SK-N-SH (cell line): ENCODE measurements at regions not wholly inside any gene's neighbourhood (a gene's known extent, or its start where the extent isn't known, plus 50 kb on each side); places are given as distances from the start of the nearest gene placed in this dataset.

Experiments
- CTCF ChIA-PET: fragments of 300-600, 350-600 bp; formaldehyde crosslinking; extraction: SDS; loops from one replicate; lab custom pipeline; 2021; lab: Yijun Ruan, JAX
- POLR2A ChIA-PET: fragments of 350-600 bp; sonication (Branson Sonifier 250); formaldehyde crosslinking; extraction: SDS; loops from one replicate; lab custom pipeline; 2020; ENCODE audit warnings: antibody characterized with exemption, inconsistent platforms; lab: Yijun Ruan, JAX
- DNase-seq: peaks from one replicate; pipeline ENCODE4 v3.0.0; 2012
- H2AFZ ChIP-seq: fragments of 200-600 bp; sonication (generic); 2 replicates; pipeline ENCODE4 v1.8.1; 2016; ENCODE audit warnings: antibody characterized with exemption, mild to moderate bottlenecking, low read depth
- H3F3A ChIP-seq: fragments of 200-600 bp; sonication (generic); replicated peaks from 2 replicates; pipeline ENCODE3; 2016; ENCODE audit warnings: antibody characterized with exemption, mild to moderate bottlenecking; ENCODE audit not compliant: insufficient read depth
- H3K27ac ChIP-seq, 2 experiments: fragments of 200-500 bp in 1 of 2; fragments of 200-600 bp in 1 of 2; sonication (Bioruptor generic) in 1 of 2; sonication (generic), shearing (Covaris generic) in 1 of 2; 2 replicates each; pipeline versions ENCODE4 v1.5.1 to v1.6.1; 2014 to 2016; ENCODE audit warnings: low read depth in 2 of 2, inconsistent platforms in 1 of 2, low read length in 1 of 2, mild to moderate bottlenecking in 1 of 2, mixed read lengths in 1 of 2
- H3K27me3 ChIP-seq: fragments of 200-600 bp; sonication (generic), shearing (Covaris generic); 2 replicates; pipeline ENCODE4 v1.6.1; 2016; ENCODE audit warnings: mixed run types; ENCODE audit not compliant: insufficient read depth
- H3K36me3 ChIP-seq, 2 experiments: fragments of 200-500 bp in 1 of 2; fragments of 200-600 bp in 1 of 2; sonication (Bioruptor generic) in 1 of 2; sonication (generic) in 1 of 2; replicated peaks in 1 of 2; 2 replicates each; pipeline versions ENCODE3 to v1.5.1; 2014 to 2016; ENCODE audit warnings: low read length in 1 of 2, mild to moderate bottlenecking in 1 of 2; ENCODE audit not compliant: insufficient read depth in 2 of 2, control insufficient read depth in 1 of 2
- H3K4me1 ChIP-seq, 2 experiments: fragments of 200-500 bp in 1 of 2; fragments of 200-600 bp in 1 of 2; sonication (Bioruptor generic) in 1 of 2; sonication (generic), shearing (Covaris generic) in 1 of 2; 2 replicates each; pipeline versions ENCODE4 v1.5.1 to v1.6.1; 2014 to 2016; ENCODE audit warnings: low read depth in 1 of 2, low read length in 1 of 2, mixed run types in 1 of 2; ENCODE audit not compliant: insufficient read depth in 2 of 2, control insufficient read depth in 1 of 2
- H3K4me2 ChIP-seq: fragments of 200-600 bp; sonication (generic), shearing (Covaris generic); 2 replicates; pipeline ENCODE4 v1.6.1; 2017; ENCODE audit warnings: mixed run types
- H3K4me3 ChIP-seq, 2 experiments: fragments of 200-500 bp in 1 of 2; fragments of 200-600 bp in 1 of 2; sonication (Bioruptor generic) in 1 of 2; sonication (generic), shearing (Covaris generic) in 1 of 2; 2 replicates each; pipeline versions ENCODE4 v1.5.1 to v1.8.1; 2014 to 2016; ENCODE audit warnings: low read depth in 2 of 2, inconsistent platforms in 1 of 2, low read length in 1 of 2, mild to moderate bottlenecking in 1 of 2, mixed read lengths in 1 of 2, moderate library complexity in 1 of 2
- H3K79me2 ChIP-seq: fragments of 200-600 bp; sonication (generic); 2 replicates; pipeline ENCODE4 v1.8.1; 2017; ENCODE audit warnings: mild to moderate bottlenecking; ENCODE audit not compliant: insufficient read depth
- H3K9ac ChIP-seq: fragments of 200-600 bp; sonication (generic); 2 replicates; pipeline ENCODE4 v1.6.1; 2017; ENCODE audit warnings: mixed run types
- H3K9me2 ChIP-seq: fragments of 200-600 bp; sonication (generic); 2 replicates; pipeline ENCODE4 v1.6.1; 2017; ENCODE audit warnings: mixed run types
- H3K9me3 ChIP-seq: fragments of 200-600 bp; sonication (generic); 2 replicates; pipeline ENCODE4 v1.6.1; 2017; ENCODE audit warnings: mixed run types, mild to moderate bottlenecking, moderate library complexity
- H4K20me1 ChIP-seq: fragments of 200-600 bp; sonication (generic); 2 replicates; pipeline ENCODE4 v1.6.1; 2017; ENCODE audit warnings: mild to moderate bottlenecking, mixed run types; ENCODE audit not compliant: insufficient read depth
- CHD2 ChIP-seq: fragments of 150-350 bp; IDR thresholded peaks from 2 replicates; pipeline ENCODE4 v1.6.1; 2018; ENCODE audit warnings: low read length; ENCODE audit not compliant: partially characterized antibody
- ELF1 ChIP-seq: IDR thresholded peaks from 2 replicates; pipeline ENCODE4 v1.4.0; 2012
- EP300 ChIP-seq, 2 experiments: IDR thresholded peaks; 2 replicates each; pipeline versions ENCODE4 v1.4.0 to v1.6.1; 2012; ENCODE audit warnings: borderline replicate concordance in 1 of 2, low read depth in 1 of 2, low read length in 1 of 2
- EZH2phosphoT487 ChIP-seq: fragments of 200-600 bp; sonication (generic); IDR thresholded peaks from 2 replicates; pipeline ENCODE4 v1.6.1; 2017; ENCODE audit warnings: low read depth, mixed run types, mild to moderate bottlenecking, antibody characterized with exemption, moderate library complexity, borderline replicate concordance
- FOSL2 ChIP-seq: IDR thresholded peaks from 2 replicates; pipeline ENCODE4 v1.4.0; 2012; ENCODE audit warnings: low read depth, mild to moderate bottlenecking, moderate library complexity, borderline replicate concordance
- FOXM1 ChIP-seq: IDR thresholded peaks from 2 replicates; pipeline ENCODE4 v1.4.0; 2012; ENCODE audit warnings: low read depth, mild to moderate bottlenecking
- MEF2A ChIP-seq: IDR thresholded peaks from 2 replicates; pipeline ENCODE4 v1.4.0; 2012; ENCODE audit warnings: low read depth, borderline replicate concordance
- MXI1 ChIP-seq: IDR thresholded peaks from 2 replicates; pipeline ENCODE4 v1.6.1; 2012; ENCODE audit warnings: mild to moderate bottlenecking, low read depth, low read length, improper control_type of control experiment
- PBX3 ChIP-seq: IDR thresholded peaks from 2 replicates; pipeline ENCODE4; 2012
- RFX5 ChIP-seq: IDR thresholded peaks from 2 replicates; pipeline ENCODE4 v1.6.1; 2012; ENCODE audit warnings: mild to moderate bottlenecking, improper control_type of control experiment, low read length
- RXRA ChIP-seq: IDR thresholded peaks from 2 replicates; pipeline ENCODE4 v1.4.0; 2012; ENCODE audit warnings: low read depth, mild to moderate bottlenecking, borderline replicate concordance
- SMC3 ChIP-seq: IDR thresholded peaks from 2 replicates; pipeline ENCODE4 v1.6.1; 2012; ENCODE audit warnings: low read depth, low read length, improper control_type of control experiment
- TAF1 ChIP-seq: IDR thresholded peaks from 2 replicates; pipeline ENCODE4 v1.6.1; 2012; ENCODE audit warnings: low read depth, mild to moderate bottlenecking, low read length, moderate library complexity, borderline replicate concordance
- TEAD4 ChIP-seq: IDR thresholded peaks from 2 replicates; pipeline ENCODE4 v1.4.0; 2012; ENCODE audit warnings: mild to moderate bottlenecking, borderline replicate concordance; ENCODE audit not compliant: insufficient read depth
- YY1 ChIP-seq: IDR thresholded peaks from 2 replicates; pipeline ENCODE4 v1.4.0; 2012; ENCODE audit warnings: low read depth, mild to moderate bottlenecking
- ZBTB33 ChIP-seq: IDR thresholded peaks from 2 replicates; pipeline ENCODE4 v1.4.0; 2012; ENCODE audit warnings: low read depth, borderline replicate concordance
- WGBS: methylation state at CpG from one replicate; pipeline ENCODE4 v1.1.6; 2017; ENCODE audit warnings: low lambda C conversion rate; 5-methylcytosine and 5-hydroxymethylcytosine counted together
- TF ChIP-seq, protein P1 (sequence below): fragments of 150-350 bp; IDR thresholded peaks from 2 replicates; pipeline ENCODE4 v1.6.1; 2017; ENCODE audit warnings: antibody characterized with exemption, low read length, low read depth, borderline replicate concordance
- TF ChIP-seq, protein P2 (sequence below): IDR thresholded peaks from 2 replicates; pipeline ENCODE4 v1.4.0; 2012; ENCODE audit warnings: low read depth
- TF ChIP-seq, protein P3 (sequence below): IDR thresholded peaks from 2 replicates; pipeline ENCODE4 v1.6.1; 2012; ENCODE audit warnings: mild to moderate bottlenecking, low read depth, low read length, moderate library complexity
- TF ChIP-seq, protein P4 (sequence below): fragments of 150-350 bp; IDR thresholded peaks from 2 replicates; pipeline ENCODE4 v1.6.1; 2016; ENCODE audit warnings: mild to moderate bottlenecking, low read depth, low read length

DNA sequence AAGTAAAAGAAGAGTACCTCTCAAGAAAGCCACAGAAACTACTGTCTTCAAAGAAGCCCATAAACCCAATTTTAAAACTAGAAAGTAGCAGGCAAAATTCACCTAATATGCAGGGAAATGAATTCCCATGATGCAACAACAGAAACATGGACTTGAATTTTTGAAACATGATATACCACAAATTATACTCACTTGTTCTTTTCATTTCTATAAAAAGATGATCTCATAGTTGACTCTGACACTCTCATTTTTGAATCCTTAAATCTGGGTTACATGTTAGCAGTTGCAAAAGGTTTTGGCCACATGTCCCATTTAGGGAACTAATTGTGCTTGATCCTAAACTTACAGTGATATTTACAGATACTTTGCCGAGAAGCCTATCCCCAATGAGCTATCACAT is 1130.8 kb downstream of the FAT4 start:
- POLR2A ChIA-PET = no interaction called here
- TF ChIP-seq SMC3 (no peak), TEAD4 (no peak), FOSL2 (no peak), MXI1 (no peak), RFX5 (no peak), TAF1 (no peak), CHD2 (no peak), ZBTB33 (no peak), ELF1 (no peak), MEF2A (no peak), EP300 (IDR thresholded peaks at IDR 0.05; ENCODE audit: borderline replicate concordance in 1 of 2, low read depth in 1 of 2, low read length in 1 of 2) (no peak), PBX3 (no peak), RXRA (no peak), FOXM1 (no peak), EZH2phosphoT487 (no peak), YY1 (no peak)
- TF ChIP-seq, protein P1, sequence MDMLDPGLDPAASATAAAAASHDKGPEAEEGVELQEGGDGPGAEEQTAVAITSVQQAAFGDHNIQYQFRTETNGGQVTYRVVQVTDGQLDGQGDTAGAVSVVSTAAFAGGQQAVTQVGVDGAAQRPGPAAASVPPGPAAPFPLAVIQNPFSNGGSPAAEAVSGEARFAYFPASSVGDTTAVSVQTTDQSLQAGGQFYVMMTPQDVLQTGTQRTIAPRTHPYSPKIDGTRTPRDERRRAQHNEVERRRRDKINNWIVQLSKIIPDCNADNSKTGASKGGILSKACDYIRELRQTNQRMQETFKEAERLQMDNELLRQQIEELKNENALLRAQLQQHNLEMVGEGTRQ = no peak
- TF ChIP-seq, protein P2, sequence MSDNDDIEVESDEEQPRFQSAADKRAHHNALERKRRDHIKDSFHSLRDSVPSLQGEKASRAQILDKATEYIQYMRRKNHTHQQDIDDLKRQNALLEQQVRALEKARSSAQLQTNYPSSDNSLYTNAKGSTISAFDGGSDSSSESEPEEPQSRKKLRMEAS = no peak
- TF ChIP-seq, protein P3, sequence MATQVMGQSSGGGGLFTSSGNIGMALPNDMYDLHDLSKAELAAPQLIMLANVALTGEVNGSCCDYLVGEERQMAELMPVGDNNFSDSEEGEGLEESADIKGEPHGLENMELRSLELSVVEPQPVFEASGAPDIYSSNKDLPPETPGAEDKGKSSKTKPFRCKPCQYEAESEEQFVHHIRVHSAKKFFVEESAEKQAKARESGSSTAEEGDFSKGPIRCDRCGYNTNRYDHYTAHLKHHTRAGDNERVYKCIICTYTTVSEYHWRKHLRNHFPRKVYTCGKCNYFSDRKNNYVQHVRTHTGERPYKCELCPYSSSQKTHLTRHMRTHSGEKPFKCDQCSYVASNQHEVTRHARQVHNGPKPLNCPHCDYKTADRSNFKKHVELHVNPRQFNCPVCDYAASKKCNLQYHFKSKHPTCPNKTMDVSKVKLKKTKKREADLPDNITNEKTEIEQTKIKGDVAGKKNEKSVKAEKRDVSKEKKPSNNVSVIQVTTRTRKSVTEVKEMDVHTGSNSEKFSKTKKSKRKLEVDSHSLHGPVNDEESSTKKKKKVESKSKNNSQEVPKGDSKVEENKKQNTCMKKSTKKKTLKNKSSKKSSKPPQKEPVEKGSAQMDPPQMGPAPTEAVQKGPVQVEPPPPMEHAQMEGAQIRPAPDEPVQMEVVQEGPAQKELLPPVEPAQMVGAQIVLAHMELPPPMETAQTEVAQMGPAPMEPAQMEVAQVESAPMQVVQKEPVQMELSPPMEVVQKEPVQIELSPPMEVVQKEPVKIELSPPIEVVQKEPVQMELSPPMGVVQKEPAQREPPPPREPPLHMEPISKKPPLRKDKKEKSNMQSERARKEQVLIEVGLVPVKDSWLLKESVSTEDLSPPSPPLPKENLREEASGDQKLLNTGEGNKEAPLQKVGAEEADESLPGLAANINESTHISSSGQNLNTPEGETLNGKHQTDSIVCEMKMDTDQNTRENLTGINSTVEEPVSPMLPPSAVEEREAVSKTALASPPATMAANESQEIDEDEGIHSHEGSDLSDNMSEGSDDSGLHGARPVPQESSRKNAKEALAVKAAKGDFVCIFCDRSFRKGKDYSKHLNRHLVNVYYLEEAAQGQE = no peak
- TF ChIP-seq, protein P4, sequence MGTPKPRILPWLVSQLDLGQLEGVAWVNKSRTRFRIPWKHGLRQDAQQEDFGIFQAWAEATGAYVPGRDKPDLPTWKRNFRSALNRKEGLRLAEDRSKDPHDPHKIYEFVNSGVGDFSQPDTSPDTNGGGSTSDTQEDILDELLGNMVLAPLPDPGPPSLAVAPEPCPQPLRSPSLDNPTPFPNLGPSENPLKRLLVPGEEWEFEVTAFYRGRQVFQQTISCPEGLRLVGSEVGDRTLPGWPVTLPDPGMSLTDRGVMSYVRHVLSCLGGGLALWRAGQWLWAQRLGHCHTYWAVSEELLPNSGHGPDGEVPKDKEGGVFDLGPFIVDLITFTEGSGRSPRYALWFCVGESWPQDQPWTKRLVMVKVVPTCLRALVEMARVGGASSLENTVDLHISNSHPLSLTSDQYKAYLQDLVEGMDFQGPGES = no peak
- H4K20me1 ChIP-seq = no peaks in the 10 kb centered on the region
- no peak overlapping the region for H3K4me2 ChIP-seq
- CTCF ChIA-PET = no interaction called here
- H3K27ac ChIP-seq = no peak overlapping the region
- H2AFZ ChIP-seq = no peak overlapping the region
- no peak overlapping the region for H3K9ac ChIP-seq
- no peaks in the 10 kb centered on the region for H3K27me3 ChIP-seq
- 100% methylated on average over 1 of the region's 1 CpG for WGBS
- no peaks in the 10 kb centered on the region for H3K36me3 ChIP-seq
- H3K9me2 ChIP-seq = no peaks in the 10 kb centered on the region
- no peaks in the 10 kb centered on the region for H3K79me2 ChIP-seq
- no peaks in the 10 kb centered on the region for H3K4me1 ChIP-seq
- no peaks in the 10 kb centered on the region for H3K9me3 ChIP-seq
- no peak overlapping the region for H3K4me3 ChIP-seq
- DNase-seq = no peak
- no peaks in the 10 kb centered on the region for H3F3A ChIP-seq
